Fibroblast of villous mesenchyme (primary cell): ENCODE measurements at regions not wholly inside any gene's neighbourhood (a gene's known extent, or its start where the extent isn't known, plus 50 kb on each side); places are given as distances from the start of the nearest gene placed in this dataset.
"Not testable (repeated sequence)": the region's sequence is repeated elsewhere in the genome, so short reads cannot be mapped to it uniquely, and the experiment has no call there.

Experiments used
- DNase-seq: peaks from one replicate; pipeline ENCODE4 v3.0.0-alpha.2; 2010; ENCODE audit warnings: low read depth
- H3K4me3 ChIP-seq: 2 replicates; pipeline ENCODE4 v1.5.1; 2011; ENCODE audit warnings: low read depth, mild to moderate bottlenecking, low read length
- TF ChIP-seq, protein P1 (sequence below): IDR thresholded peaks from 2 replicates; pipeline ENCODE4 v1.5.1; 2012; ENCODE audit warnings: low read depth, mild to moderate bottlenecking, low read length; ENCODE audit not compliant: insufficient read depth

DNA sequence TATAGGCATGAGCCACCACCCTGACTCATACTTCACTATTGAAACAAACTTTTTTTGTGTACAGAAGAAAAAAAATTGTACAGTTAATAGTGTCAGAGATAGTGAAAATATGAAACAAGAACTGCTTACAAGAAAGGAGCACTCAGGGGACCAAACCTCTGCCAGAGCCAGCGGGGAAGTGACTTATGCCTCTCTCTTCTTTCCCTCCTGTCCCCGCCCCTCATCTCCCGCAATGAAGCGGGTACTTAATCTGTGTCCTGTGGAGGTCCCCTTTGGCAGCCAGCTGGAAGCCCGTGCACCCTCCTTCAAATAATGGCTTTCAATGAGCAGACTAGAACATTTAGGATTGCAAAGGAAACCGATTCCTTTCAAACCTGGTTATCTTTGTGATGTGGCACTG is 51.5 kb downstream of the PPIAL4A start:
- H3K4me3 ChIP-seq, DNase-seq: not testable (repeated sequence)

GRCh38 chr1:120941836-120942217 is 52.3 kb downstream of the PPIAL4A start:
- H3K4me3 ChIP-seq = peak overlapping the region; percentile 59

GRCh38 chr1:120942218-120942944 is 52.8 kb downstream of the PPIAL4A start:
- DNase-seq = peak; percentile 78
- H3K4me3 ChIP-seq = peak overlapping the region; percentile 59

More at GRCh38 chr1:120941836-120942217, 52.3 kb downstream of the PPIAL4A start:
- DNase-seq = not testable (repeated sequence)

DNA sequence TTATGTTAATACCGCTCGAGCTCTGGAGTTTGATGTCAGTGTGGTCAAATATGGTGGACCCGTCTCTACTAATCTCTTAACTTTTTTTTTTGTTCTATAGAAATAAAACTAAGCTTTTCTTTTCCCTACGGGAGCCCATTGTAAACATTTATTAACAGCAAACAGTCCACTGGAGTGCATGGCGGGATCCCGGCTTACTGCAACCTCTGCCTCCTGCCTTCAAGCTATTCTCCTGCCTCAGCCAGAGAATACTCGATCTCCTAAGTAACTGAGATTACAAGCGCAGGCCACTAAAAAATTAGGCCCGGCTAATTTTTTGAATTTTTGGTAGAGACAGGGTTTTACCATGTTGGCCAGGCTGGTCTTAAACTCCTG is 53.4 kb downstream of the PPIAL4A start:
- H3K4me3 ChIP-seq, DNase-seq: not testable (repeated sequence)

GRCh38 chr1:120944691-120945090 is 55.1 kb downstream of the PPIAL4A start:
- not testable (repeated sequence) for DNase-seq, H3K4me3 ChIP-seq

- H3K4me3 ChIP-seq, DNase-seq: not testable (repeated sequence)
These were observed 55.6 kb downstream of the PPIAL4A start for GRCh38 chr1:120945122-120945521.

GRCh38 chr1:120947114-120947513 is 57.5 kb downstream of the PPIAL4A start:
- DNase-seq, H3K4me3 ChIP-seq: not testable (repeated sequence)

GRCh38 chr1:120949724-120950123 is 60.2 kb downstream of the PPIAL4A start:
- not testable (repeated sequence) for DNase-seq, H3K4me3 ChIP-seq

GRCh38 chr1:120950633-120951032 is 61.1 kb downstream of the PPIAL4A start:
- DNase-seq, H3K4me3 ChIP-seq: not testable (repeated sequence)

- not testable (repeated sequence) for H3K4me3 ChIP-seq, DNase-seq
These were observed 61.5 kb downstream of the PPIAL4A start for GRCh38 chr1:120951100-120951499.

GRCh38 chr1:120952207-120952870 is 62.8 kb downstream of the PPIAL4A start:
- not testable (repeated sequence) for DNase-seq, H3K4me3 ChIP-seq

- not testable (repeated sequence) for H3K4me3 ChIP-seq, DNase-seq
These were observed 63.3 kb downstream of the PPIAL4A start for GRCh38 chr1:120952871-120953265.

- no peak overlapping the region for H3K4me3 ChIP-seq
- TF ChIP-seq, protein P1, sequence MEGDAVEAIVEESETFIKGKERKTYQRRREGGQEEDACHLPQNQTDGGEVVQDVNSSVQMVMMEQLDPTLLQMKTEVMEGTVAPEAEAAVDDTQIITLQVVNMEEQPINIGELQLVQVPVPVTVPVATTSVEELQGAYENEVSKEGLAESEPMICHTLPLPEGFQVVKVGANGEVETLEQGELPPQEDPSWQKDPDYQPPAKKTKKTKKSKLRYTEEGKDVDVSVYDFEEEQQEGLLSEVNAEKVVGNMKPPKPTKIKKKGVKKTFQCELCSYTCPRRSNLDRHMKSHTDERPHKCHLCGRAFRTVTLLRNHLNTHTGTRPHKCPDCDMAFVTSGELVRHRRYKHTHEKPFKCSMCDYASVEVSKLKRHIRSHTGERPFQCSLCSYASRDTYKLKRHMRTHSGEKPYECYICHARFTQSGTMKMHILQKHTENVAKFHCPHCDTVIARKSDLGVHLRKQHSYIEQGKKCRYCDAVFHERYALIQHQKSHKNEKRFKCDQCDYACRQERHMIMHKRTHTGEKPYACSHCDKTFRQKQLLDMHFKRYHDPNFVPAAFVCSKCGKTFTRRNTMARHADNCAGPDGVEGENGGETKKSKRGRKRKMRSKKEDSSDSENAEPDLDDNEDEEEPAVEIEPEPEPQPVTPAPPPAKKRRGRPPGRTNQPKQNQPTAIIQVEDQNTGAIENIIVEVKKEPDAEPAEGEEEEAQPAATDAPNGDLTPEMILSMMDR = no peak
- no peak for DNase-seq
These were observed 65.2 kb downstream of the PPIAL4A start for GRCh38 chr1:120954736-120955135.

DNA sequence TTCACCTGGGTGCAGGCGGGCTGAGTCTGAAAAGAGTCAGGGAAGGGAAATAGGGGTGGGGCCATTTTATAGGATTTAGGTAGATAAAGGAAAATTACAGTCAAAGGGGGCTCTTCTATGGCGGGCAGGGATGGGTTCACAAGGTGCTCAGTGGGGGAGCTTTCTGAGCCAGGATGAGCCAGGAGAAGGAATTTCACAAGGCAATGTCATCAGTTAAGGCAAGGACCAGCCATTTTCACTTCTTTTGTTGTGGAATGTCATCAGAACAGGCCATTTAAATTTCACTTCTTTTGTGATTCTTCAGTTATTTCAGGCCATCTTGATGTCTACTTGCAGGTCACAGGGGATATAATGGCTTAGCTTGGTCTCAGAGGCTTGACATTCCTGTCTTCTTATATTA is 66.4 kb downstream of the PPIAL4A start:
- DNase-seq, H3K4me3 ChIP-seq: not testable (repeated sequence)

DNA sequence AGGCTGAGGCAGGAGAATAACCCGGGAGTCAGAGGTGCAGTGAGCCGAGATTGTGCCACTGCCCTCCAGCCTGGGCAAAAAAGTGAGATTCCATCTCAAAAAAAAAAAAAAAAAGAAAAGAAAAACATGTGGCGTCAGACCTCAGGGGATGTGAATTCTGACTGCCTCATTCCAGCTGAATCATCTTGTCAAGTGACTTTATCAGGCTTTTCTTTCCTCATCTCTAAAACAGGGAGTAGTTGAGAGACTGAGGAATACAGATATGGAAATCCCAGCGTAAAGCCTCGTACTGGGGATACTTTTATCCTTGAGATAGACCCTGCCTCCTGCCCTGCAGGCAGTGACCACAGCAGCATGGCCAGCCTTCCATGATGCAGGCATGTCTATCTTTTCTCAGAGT is 76.4 kb downstream of the PPIAL4A start:
- DNase-seq, H3K4me3 ChIP-seq: not testable (repeated sequence)

GRCh38 chr1:120972863-120973262 is 83.3 kb downstream of the PPIAL4A start:
- not testable (repeated sequence) for H3K4me3 ChIP-seq
- peak; percentile 19 for DNase-seq

DNA sequence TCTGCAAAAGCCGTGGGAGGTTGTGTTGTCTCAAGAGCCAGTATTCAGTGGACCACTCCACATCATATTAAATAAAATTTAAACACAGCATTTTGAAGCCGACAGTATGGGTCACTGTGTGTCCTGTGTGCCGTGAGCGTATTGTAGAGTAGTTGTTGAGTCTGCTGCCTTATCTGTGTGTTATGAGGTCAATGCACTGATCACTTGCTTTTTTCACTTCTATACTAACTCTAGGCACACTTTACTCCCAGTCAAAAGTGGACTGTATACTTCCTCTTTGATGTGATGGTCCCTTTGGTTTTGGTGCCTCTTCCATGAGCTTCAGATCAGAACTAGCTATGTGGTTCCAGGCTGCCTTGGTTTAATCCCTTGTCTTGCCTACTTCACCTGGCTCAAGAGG is 84.3 kb downstream of the PPIAL4A start:
- DNase-seq, H3K4me3 ChIP-seq: not testable (repeated sequence)

GRCh38 chr1:120977279-120977678 is 87.7 kb downstream of the PPIAL4A start:
- not testable (repeated sequence) for H3K4me3 ChIP-seq, DNase-seq
